Fibroblast of pulmonary artery (primary cell): ENCODE measurements at regions not wholly inside any gene's neighbourhood (a gene's known extent, or its start where the extent isn't known, plus 50 kb on each side); places are given as distances from the start of the nearest gene placed in this dataset.

Experiments
- DNase-seq: peaks from one replicate; pipeline ENCODE4 v3.0.0-alpha.2; 2010; ENCODE audit warnings: low read depth
- H3K4me3 ChIP-seq: replicated peaks from 2 replicates; pipeline ENCODE4 v1.5.1; 2011; ENCODE audit warnings: low read depth, mild to moderate bottlenecking, control low read depth, low read length, moderate library complexity
- CTCF ChIP-seq: IDR thresholded peaks from 2 replicates; pipeline ENCODE4 v1.5.1; 2011; ENCODE audit warnings: mild to moderate bottlenecking, control low read depth, low read length, inconsistent platforms; ENCODE audit errors: missing control alignments

DNA sequence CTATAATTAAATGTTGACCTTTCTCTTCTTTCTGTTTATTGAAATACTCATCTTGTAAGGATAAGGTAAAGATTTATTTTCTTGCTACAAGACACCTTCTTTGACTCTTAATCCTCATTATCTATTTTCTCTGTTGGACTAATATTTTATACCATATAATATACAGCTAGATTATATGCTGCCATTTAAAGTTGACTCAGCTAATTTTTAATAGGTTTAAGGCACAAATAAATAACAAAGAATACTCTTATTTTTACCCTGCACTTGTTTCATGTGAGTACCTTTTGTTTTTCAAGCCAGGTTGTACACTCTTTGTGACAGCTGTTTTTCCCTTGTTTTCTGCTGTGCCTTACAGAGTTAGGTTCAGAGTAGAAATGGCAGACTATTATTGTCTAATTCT, 83.9 kb upstream of the ASCC3 start:
- TF ChIP-seq CTCF: no peak
- H3K4me3 ChIP-seq: no peak overlapping the region

DNA sequence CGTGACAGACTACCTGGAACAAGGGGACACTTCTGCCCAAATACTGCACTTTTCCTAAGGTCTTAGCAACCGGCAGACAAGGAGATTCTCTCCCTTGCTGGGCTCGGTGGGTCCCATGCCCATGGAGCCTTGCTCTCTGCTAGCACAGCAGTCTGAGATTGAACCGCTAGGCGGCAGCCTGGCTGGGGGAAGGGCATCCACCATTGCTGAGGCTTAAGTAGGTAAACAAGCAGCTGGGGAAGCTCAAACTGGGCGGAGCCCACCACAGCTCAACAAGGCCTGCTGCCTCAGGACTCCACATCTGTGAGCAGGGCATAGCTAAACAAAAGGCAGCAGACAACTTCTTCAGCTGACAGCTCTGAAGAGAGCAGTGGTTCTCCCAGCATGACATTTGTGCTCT, 87.8 kb upstream of the ASCC3 start:
- no peak overlapping the region for H3K4me3 ChIP-seq
- TF ChIP-seq CTCF: no peak
- no peak for DNase-seq

More for the DNA sequence above, 83.9 kb upstream of the ASCC3 start:
- no peak for DNase-seq

DNA sequence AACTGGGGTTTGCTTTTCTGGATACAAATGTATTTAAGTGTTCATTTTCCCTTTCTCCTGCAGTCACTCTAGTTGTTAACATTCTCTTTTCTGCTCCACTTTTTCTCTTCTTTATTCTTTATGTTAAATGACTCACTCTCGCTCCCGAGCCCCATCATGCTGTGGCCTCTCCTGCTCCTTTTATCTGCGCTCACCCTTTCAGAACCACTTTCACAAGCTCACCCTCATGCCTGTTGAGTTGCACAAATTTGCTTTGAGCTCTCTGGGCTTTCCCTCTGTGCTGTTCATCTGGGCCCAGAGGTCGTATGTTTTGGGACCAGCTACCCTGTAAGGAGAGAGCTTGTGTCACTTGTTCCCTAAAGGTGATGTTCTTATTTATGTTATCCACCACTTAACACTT, 98.1 kb upstream of the ASCC3 start:
- no peak overlapping the region for H3K4me3 ChIP-seq
- no peak for TF ChIP-seq CTCF
- DNase-seq: no peak

DNA sequence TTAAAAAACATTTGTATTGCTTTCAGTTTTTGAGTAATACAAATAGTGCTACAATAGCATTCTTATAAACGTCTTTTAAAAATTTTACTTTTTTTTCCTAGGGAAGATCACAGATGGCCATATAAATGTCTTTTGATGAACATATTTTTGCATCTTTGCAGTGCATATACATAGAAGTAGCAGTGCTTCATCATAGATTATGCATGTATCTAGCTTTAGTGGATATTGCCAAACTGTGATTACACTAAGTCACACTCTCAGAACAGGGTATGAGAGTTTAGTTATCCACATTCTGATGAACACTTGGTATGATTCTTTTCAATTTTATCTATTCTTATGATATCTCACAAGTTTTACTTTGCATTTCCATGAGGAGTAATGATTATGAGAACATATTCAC, 99.8 kb upstream of the ASCC3 start:
- DNase-seq: no peak
- TF ChIP-seq CTCF: no peak
- H3K4me3 ChIP-seq: no peak overlapping the region

GRCh38 chr6:100986921-100987320, 105.8 kb upstream of the ASCC3 start:
- no peak for DNase-seq
- TF ChIP-seq CTCF: no peak
- H3K4me3 ChIP-seq: no peak overlapping the region

DNA sequence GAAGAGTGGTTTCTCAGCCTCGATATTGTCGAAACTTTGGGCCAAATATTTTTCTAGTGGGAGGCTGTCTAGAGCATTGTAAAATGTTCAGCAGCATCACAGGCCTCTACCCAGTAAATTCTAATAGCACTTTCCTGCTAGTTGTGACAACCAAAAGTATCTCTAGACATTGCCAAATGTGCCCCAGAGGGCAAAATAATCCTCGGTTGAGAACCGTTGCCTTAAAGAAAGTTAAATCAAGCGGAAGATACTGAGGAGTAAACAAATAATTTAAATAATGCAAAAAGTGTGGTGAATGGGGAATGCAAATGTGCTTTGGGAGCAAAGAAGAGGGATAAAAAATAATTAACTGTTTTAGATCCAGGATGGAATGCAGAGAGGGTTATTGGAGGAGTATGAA, 106.4 kb upstream of the ASCC3 start:
- DNase-seq: no peak
- no peak for TF ChIP-seq CTCF
- no peak overlapping the region for H3K4me3 ChIP-seq

DNA sequence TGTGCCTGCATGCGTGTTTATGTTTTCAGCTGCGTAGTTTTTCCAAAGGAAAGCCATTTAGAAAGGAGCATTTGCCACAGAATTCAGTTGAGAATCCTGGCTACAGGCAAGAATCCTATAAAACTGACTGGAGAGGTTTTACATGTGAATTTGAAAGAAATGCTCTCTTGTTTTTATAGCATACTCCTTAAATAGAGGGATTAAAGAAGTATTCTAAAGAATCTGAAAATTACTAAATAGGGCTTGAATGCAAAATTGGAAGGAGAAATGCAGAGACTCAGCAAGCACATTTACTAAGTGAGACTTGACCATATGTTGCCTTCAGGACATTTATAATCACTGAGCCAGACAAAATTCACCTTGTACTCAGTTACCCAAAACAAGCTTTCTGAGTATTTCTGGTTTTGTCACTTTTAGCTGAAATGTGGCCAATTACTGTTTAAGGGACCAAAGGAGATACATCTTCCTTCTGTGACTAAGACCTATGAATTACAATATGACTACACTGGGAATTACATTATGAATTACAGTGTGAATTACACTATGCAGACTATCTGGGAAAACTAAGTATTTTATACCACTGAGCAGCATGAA, 107.4 kb upstream of the ASCC3 start:
- no peak for TF ChIP-seq CTCF
- no peak overlapping the region for H3K4me3 ChIP-seq
- DNase-seq: no peak
